IPS-NIHi11 (cell line): ENCODE measurements at regions not wholly inside any gene's neighbourhood (a gene's known extent, or its start where the extent isn't known, plus 50 kb on each side); places are given as distances from the start of the nearest gene placed in this dataset.

ENCODE experiments used
- DNase-seq: peaks from one replicate; pipeline ENCODE4 v3.0.0; 2012; ENCODE audit warnings: mixed read lengths, low spot score

DNA sequence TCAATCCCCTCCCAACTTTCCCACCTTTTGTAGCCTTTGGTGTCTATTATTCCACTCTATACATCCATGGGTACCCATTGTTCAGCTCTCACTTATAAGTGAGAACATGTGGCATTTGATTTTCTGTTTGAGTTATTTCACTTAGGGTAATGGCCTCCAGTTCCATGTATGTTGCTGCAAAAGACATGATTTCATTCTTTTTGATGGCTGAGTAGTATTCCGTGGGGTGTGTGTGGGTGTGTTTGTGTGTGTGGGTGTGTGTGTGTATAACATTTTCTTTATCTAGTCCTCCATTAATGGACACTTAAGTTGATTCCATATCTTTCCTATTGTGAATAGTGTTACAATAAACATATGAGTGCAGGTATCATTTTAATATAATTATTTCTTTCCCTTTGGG is 157.5 kb upstream of the FSTL4 start:
- DNase-seq, result no peak

DNA sequence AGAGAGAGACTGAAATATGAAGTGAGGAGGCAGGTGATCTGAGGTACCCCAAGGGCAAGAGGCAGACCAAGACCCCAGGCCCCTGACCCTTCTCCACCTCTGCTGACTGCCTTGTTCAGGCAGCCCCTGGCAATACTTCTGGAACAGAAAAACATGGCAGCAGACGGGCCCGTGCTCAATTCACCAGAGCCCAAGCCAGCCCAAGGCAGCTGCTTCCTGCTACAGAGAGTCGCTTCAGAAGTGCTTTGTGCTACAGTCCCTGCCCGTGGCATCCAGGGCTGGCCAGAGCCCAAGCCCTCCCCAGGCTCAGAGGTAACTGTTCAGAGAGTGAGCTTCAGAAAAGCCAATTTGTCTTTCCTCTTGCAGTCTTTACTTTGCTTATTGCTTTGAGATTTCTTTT is 151.4 kb upstream of the FSTL4 start:
- no peak for DNase-seq

- no peak for DNase-seq
Measured at GRCh38 chr5:133761632-133762031, 149.3 kb upstream of the FSTL4 start.

DNA sequence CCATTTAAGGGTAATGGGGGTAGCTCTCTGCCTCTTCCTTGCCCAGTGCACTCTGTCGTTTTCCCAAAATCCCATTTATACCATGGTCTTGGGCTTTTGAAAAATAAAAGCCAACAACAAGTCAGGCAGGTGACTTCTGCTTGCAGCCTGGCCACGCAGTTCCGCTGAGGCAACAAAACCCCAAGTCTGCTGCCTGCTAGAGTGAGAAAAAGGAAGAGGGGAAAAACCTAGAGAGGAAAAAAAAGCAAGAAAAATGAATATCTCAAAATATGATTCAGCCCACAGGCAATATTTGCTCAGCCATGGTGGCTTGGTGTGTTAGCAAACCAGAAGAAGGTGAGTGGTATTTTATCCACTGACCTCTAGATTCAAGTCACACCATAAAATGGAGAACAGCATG is 148.2 kb upstream of the FSTL4 start:
- DNase-seq, result no peak

DNA sequence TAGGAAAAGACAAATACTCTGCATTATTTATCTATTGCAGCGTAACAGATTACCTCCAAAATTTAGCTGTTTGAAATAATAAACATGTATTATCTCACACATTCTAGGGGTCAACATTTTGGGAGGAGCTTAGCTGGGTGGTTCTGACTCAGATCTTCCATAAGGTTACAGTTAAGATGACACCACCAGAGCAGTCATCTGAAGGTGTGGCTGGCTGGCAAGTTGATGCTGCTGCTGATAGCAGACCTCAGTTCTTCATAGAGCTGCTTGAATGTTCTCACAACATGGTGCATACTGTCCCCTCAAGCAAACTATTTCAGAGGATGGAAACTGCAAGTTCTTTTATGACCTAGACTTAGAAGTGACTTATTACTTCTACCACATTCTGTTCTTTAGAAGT is 146.3 kb upstream of the FSTL4 start:
- no peak for DNase-seq

DNA sequence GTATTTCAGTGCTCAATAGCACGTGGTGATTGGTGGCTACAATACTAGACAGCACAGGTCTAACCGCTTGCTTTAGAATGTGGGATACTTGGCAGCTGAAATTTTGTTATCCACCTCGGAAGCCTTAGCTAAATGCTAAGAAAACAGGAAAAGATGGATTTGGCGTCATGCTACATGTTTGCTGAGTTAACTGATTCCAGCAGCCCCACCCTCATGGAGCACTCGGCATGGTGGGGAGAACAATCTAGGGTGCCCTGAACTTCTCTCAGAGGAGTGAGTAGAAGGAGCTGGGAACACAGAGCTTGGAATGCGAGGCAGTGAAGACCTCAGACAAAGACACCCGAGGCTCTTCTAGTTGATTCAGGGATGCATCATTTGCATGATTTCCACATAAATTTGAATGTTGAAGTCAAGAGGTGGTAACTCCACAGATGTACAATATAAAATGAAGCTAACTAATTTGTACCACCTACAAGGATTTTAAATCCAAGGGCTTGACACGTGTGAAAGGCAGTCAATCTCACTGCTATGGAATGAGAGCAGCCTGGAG is 145.1 kb upstream of the FSTL4 start:
- DNase-seq, result no peak

DNA sequence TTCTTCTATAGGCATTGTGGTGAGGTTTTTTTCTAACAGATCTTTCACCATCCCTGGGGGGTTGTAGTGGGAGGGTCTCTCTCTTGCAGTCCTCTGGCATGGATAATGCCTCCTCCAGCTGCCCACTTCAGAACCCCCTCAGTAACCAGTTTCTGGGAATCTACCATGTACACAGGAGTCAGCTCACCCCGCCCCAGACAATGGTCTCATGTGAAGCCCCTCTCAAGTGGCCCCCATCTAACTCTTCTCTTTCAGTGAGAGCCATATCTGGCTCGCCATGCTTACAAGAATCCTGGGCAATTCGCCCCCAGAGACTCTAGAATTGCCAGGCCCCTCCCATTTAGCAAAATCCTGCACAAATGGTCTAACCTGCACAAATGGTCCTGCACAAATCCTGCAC is 144.4 kb upstream of the FSTL4 start:
- DNase-seq, result no peak

- DNase-seq, result no peak
Measured at GRCh38 chr5:133756036-133756435, 143.7 kb upstream of the FSTL4 start.

- peak; percentile 63 for DNase-seq
Measured at GRCh38 chr5:133754575-133755169, 142.3 kb upstream of the FSTL4 start.

- DNase-seq, result no peak
Measured at GRCh38 chr5:133753856-133754255, 141.5 kb upstream of the FSTL4 start.

- DNase-seq, result no peak
Measured at GRCh38 chr5:133751846-133752245, 139.5 kb upstream of the FSTL4 start.

DNA sequence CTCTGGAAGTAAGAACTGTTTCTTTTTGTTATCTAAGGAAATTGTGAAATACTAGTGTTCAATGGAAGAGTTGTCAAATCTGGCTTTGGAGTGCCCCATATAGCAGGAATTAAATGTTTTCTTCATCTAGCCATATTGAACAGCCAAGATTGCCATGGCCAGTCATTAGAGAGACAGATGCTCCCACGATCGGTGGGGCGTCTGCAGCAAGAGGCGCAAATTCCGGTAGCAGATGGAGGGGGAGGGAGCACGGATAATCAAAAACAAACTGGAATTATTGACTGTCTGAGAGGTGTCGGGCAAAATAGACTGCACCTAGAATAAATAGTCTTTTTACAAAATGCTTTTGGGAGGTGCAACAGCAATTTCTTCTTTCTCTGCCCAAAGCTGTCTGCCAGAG is 139.1 kb upstream of the FSTL4 start:
- no peak for DNase-seq

GRCh38 chr5:133750856-133751255 is 138.5 kb upstream of the FSTL4 start:
- no peak for DNase-seq

- no peak for DNase-seq
Measured at GRCh38 chr5:133750356-133750755, 138.0 kb upstream of the FSTL4 start.

DNA sequence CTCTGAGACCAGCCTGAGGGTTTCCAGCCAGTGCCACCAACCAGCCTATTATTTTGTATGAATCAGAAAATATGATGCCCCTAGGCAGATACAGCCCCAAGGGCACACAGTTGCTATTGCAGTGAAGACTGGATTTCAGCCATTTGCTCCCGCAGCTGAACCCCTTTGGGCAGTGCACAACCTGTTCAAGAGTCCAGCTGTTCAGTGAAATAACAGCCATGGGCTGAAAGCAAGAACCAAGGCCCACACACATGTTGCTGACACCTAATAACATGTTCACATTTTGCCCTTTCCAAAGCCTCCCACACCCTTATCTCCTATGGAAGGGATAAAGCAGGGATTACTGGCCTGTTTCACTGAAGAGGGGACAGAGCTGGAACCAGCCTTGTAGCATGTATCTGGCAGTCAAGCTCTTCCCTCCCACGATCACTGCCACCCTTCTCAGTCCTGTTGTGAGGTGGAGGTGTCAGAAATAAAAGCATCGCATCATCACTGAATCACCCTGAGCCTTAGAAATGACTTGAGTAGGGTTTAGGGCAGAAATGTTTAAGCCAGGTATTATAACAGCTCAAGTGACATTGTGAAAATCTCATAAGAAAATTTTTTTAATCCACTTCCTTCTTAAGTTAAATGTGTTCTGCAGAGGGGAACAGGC is 137.1 kb upstream of the FSTL4 start:
- no peak for DNase-seq

GRCh38 chr5:133746834-133747233 is 134.5 kb upstream of the FSTL4 start:
- DNase-seq, result peak; percentile 63

DNA sequence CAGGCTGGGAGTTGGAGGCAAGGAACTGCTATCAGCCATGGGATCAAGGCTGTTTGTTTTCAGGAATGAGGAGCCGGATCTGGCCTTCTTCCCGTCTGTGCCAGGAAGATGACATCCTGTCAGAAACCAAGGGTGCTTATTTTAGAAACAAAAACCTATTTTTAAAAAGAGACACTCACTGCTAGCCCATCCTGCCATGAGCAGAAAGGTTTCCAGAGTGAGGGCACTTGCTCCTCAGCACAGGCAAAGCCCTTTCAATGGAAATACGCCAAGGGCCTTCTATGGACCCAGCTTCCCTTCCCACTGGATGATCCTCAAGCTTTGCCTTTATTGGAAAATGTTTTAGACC is 132.6 kb upstream of the FSTL4 start:
- DNase-seq, result no peak

DNA sequence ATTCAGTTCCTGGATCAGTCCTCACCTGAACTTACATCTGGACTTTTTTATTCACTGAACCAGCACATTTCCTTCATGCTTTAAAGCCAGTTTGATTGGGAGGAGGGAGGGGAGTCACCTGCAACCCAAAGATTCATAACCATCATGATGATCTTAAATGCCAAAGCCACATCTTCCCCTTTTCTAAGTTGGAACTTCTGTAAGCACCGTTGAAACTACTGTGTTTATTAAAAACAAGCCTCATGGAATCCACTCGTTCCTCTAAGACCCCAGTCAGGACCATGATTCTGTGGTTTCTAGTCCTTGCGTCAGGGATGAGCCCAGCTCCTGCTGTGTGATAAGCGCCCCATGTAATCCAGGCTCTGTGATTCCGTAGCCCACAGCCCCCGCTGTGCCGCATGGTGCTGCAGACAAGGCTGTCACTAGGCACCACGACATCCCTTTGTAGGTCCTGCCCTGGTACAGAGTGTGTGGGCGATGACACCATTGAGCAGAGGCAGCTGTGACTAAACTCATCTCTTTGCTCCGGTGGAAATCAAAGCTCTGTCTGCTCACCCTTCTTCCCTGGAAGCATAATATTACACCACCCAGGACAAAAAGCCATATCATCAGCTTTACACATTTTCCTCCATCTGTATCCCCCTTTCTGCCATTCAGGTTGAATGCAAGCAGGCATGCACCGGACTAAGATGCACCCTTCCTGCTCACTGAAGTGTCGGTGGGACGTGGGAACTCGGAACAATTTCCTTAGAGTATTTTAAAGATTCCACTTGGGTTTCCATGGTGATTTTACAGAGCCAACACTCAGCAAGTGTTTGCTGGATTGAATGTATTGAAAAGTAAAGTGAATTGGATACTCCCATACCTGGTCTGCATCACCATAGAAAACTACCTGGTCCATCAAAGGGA is 132.0 kb upstream of the FSTL4 start:
- no peak for DNase-seq

DNA sequence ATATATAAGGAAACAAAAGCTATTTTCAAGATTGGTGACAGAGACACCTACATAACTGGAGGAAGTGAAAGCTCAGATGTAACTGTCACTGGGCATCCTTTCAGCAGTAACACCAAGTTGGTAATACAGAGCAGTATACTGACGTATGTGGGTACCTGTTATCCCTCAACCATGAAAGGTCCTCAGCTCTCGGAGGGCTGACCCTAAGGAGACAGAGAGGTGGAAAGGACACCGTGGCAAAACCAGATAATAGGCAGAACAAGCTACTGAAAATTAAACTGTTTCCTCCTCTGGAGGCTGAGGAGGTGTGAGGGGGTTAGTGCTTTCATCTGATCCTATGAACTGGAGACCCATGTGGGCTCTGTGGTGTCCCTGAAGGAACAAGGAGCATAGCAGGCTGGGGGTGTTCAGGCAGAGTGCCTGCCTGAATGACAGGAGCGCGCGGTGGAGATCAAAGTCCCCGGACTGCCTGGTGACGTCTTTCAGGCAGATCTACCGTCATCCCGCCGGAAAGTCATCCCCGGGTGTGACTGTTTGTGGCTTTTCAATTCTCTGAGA is 130.2 kb upstream of the FSTL4 start:
- DNase-seq, result no peak

- no peak for DNase-seq
Measured at GRCh38 chr5:133741818-133742355, 129.5 kb upstream of the FSTL4 start.

DNA sequence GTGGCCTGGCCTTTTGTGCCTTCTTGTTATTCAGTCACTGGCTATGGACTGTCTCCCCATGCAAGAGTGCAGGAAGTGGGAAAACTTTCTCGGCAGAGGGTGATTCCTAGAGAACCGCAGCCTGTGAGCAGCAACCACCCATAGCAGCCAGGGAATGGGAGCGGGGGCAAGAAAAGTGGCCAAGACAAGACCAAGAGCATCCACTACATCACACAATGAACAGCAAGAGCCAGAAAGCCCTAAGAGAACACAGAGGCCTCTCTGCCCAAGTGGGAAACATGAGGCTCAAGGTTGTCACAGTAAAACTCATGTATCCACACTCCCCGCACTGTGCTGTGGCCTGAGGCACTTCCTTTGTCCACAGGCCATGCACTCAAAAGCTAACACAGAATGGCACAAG is 129.1 kb upstream of the FSTL4 start:
- DNase-seq, result no peak

DNA sequence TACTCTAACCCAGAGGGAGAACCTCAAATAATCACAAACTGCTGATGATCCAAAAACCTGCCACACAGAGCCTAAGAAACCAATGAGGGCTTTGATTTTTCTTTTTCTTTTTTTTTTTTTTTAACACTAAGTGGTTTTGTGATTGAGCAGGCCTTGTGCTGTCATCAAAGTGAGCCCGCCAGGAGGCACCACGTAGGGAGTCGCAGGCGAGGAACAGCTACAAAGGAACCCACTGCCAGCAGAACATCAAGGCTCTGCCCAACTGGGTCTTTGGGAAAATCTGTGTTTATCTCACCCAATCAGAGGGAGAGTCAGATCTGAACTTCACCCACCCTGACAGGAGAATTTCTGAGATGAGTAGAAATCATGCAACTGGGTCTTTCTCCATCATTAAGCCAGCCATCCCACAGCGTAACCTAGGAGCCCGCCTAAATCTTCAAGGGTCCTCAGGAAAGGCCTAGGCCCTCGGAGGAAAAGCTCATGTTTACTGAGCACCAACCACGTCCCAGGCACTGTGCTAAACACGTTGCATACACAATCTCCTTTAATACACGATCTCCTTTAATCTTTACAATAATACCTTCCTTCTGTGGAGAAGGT is 126.9 kb upstream of the FSTL4 start:
- DNase-seq, result no peak
